ENCODE measurements at regions not wholly inside any gene's neighbourhood (a gene's known extent, or its start where the extent isn't known, plus 50 kb on each side); places are given as distances from the start of the nearest gene placed in this dataset.

DNA sequence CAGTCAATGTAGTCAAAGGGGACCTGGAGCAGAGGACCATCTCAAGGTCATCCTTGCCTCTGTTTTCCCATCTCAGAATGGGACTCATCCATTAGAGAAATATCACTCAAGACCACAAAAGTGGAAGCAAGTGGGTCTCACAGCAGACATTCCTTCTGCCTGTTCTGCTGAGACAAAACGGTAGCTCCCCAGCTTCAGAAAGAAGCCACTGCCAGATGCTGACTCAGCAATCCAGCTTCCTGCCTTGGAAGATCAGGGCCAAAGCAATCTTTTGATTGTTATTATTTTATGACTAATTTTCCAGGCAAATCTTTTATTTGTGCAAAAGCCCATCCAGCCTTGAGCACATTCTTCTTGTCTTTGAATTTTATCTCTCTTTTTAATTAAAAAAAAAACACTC, 86.8 kb downstream of the CCT6B start:
- no peak for DNase-seq

DNA sequence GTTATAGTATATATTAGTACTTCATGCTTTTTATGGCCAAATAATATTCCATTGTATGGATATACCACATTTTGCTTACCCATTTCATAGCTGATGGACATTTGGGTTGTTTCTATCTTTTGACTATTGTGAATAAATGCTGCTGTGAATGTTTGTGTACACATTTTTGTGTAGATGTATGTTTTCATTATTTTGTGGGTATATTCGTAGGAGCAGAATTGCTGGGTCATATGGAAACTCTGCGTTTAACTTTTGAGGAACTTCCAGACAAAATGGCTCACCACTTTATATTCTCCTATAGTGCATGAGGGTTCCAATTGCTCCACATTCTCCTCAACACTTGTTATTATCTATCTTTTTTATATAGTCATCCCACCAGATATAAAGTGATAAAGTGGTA, 88.6 kb downstream of the CCT6B start:
- no peak for DNase-seq

DNA sequence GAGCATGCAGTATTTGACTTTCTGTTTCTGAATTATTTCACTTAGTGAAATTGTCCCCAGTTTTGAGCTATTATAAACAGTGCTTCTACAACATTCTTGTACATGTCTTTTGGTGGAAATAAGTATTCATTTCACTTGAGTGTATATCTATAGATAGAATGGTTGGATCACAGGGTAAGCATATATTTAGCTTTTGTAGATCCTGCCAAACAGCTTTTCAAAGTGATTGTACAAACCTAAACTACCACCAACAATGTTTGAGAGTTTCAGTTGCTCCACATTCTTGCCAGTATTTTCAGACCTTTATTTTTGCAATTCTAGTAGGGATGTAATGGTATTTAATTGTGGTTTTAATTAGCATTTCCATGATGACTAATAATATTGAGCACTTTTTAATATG, 91.6 kb downstream of the CCT6B start:
- DNase-seq: no peak

DNA sequence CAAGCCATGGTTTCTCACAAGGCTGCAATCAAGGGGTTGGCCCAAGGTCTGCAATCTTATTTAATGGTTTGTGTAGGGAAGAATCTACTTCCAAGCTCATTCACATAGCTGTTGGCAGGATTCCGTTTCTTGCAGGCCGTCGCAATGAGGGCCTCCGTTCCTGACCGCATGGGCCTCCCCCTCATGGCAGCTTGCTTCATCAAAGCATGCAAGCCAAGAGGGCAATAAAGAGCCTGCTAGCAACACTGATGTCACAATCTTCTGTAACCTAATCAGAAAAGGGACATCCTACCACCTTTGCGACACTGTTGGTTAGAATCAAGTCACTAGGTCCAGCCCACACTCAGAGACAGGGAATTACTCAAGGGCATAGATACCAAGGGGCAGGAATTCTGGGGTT, 95.5 kb downstream of the CCT6B start:
- no peak for DNase-seq

DNA sequence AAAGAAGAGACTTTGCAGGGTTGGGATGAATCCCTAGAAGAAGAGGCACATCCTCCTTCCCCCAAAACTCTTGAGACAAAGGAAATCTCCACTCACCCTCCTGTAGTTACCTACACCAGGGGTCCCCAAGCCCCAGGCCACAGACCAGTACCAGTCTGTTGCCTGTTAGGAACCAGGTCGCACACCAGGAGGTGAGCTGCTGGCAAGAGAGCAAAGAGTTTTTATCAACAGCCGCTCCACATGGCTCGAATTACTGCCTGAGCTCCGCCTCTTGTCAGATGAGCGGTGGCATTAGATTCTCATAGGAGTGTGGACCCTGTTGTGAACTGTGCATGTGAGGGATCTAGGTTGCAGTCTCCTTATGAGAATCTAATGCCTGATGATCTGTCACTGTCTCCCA, 98.9 kb downstream of the CCT6B start:
- no peak for DNase-seq

DNA sequence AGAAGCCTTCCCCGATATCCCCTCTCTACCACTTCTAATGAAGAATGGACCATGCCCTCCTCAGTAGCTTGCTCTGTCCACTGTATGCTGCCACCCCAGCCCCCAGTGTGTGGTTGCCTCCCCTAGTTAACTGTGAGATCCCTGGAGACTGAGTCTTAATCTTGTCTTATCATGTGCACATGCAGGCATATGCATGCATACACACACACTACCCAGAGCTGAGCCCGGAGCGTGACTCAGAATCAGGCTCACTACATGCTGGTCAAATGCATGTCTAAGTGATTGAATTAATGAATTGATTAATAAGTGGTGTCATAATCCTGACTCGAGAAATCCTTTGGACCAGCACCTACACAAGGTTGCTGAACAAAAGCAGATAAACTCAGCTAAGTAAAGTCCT, 99.4 kb downstream of the CCT6B start:
- no peak for DNase-seq

DNA sequence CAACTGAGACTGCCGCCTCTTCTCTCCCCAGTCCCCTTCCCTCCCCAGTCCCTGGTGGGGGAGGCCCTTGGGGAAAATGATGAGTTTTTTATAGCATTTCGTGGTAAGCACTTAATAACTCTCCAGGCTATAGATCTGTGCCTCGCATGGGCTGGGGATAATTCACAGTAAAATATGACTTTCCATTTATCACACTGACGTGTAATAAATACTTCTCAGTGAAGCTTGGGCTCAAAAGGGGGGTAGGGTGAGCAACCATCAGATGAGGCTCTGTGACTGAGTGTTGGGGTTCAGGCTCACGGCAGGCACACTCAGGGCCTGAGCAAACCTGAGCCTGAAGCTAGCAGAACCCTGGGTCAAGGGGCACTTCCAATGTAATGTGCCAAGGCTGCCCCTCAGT, 101.6 kb downstream of the CCT6B start:
- DNase-seq: no peak

DNA sequence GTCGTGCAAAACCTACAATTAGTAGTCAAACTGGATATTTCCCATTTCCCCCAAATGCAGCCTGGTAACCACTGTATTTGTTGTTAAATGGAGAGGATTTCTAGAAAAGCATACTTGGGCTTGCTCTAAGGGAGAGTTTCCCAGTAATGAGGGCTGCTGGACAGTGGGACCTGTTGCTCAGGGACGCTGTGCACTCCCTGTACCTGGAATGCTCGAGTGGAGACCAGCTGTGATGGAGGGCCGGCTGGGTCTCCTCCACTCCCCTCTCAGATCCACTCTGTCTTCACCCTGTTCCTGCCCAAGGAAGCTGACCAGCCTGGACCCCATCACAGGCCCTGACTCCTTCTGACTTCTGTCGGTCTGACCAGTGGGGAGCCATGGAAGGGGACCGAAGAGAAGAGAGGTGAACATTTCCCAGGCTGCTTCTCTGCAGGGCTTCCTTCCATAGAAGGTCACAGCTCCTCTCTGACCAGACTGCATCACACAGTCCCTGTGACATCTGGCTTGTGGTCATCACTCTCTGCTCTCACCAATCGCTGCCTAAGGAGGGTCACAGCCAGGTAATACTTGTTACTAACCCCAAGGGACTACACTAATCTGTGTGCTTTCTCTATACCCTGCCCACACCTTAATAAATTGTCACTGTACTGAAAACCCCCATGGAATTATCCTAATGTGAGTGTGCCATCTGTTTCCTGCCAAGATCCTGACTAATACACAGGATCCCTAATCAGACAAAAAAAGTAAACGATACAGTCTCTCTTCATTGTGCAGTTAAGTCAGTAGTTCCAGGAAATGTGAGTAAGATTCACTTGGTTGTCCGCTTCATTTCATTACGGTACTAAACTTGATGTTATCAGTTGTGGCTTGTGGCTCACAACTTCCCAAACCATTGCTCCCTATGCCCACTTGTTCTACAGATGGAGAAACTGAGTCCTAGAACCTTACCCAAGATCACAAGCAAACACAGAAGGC, 102.4 kb downstream of the CCT6B start:
- no peak for DNase-seq

DNA sequence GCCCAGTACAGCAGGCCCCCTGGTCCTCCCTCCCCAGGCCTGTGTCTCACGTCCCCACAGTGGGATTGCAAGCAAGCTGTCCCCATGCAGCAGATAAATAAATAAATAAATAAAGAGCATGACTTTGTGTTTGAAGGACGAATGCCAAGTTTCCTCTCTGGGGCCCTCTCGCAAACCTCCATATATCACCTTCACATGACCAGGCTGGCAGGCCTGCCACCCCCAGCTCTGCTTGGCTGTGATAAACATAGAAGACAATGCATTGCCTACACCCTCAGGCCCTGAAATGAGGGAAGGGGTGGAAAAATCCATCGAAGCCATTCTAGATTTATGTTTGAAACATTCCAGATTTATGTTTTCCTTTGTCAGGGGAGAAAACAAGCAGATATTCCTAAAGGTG, 107.3 kb downstream of the CCT6B start:
- no peak for DNase-seq

DNA sequence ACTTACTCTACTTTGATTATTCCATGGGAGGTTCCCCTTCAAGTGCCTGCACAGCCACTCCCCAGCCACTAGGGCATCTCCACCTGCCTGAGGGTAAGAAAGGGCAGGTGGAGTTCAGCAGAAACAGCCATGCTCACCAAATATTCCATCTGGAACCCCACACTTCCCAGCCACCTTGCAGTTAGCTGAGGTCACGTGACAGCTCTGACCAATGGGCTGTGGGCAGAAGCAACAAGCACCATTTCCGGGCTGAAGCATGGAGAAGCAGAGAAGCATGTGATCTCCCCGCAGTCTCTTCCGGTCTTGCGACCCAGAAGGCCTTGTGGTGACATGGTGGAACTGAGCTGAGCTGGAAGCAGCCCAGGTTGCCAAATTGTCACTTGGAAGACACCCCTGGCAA, 108.6 kb downstream of the CCT6B start:
- no peak for DNase-seq

DNA sequence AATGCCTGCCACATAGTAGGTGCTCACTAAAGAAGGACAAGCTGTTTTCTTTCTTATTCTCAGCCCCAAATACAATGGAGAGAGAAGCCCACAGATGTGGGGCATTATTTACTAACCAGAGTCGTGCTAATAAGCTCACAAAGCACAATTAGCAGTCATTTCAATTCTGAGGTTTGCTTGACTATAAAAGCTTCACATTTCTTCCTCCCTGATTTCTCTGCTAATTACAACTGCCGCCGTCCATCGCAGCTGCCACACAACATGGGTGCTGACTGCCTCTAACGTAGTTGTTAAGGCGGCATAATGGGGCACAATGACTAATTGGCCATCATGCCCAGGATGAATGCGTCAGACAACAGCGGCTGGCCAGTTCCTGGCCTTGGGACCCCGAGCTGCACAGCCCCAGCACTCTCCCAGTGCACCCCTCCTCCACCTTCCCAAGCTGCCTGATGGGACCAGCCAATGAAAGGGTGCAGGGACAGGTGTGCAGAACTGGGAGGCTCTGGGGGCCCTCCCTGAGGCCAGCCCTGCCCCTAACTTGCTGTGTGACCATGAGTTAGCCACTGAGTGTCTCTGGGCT, 109.2 kb downstream of the CCT6B start:
- DNase-seq: no peak

DNA sequence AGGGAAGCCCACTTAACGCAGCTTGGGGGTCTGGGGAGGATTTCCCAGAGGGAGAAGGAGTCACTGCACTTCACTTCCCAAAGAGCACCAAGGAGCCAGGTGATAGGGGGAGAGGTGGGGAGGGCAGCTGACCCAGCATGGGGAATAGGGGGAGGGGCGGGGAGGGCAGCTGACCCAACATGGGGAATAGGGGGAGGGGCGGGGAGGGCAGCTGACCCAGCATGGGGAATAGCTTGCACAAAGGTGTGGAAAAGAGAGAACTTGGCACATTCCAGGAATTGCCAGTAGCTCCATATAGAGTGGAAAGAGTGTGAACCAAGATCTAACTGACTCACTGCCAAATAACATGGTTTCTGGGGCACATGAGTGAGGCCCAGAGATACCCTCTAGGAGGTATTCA, 110.3 kb downstream of the CCT6B start:
- no peak for DNase-seq

DNA sequence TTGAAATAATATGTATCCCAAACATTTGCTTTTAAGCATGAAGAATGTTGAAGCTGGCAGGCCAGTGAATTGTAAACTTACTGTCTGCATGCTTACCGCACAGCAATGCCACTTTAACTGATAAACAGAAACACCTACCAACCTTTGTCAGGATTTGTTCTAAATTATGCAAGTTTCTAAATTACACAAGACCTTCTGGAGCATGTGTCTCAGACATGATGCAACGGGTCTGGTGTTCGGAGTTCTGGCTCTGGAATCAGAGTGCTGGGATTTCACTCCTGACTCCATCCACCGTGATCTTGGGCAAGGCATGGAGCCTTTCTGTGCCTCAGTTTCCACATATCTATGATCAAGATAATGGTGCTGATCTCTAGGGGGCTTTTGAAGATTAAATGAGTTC, 111.2 kb downstream of the CCT6B start:
- no peak for DNase-seq

DNA sequence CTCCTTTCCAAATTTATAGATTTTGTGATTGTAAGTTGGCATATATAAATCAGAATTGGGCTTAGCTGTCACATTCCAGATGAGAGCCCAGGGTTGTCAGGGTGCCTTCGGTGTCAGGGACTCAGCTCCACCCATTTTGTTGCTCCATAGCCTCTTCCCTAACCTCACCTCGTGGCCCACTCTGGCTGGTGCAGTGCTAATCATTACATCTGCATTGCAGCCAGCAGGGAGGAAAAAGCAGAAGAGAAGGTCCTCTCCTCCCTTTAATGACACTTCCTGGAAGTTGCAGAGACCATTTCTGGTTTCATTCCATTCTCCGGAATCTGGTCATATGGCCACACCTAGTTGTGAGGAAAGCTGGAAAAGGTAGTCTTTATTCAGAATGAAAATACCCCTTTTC, 113.3 kb downstream of the CCT6B start:
- DNase-seq: no peak

DNA sequence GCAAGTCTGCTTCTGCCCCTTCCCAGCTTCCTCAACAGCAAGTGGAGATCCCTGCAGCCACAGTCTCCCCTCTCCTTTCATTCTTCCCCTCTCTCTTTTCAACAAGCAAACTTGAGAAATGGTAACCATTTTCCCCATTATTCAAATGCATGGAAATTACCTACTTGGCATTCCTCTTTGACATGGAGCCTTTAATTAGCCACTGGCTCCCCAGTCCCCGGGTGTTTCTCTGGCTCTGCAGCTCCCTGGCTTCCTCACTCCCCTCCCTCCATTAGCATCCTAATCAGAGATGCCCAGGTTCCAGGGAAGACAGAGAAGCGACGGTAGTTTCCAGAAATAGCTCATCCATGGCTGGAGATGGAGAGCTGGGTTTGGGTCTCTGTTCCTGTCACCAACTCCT, 116.0 kb downstream of the CCT6B start:
- no peak for DNase-seq

DNA sequence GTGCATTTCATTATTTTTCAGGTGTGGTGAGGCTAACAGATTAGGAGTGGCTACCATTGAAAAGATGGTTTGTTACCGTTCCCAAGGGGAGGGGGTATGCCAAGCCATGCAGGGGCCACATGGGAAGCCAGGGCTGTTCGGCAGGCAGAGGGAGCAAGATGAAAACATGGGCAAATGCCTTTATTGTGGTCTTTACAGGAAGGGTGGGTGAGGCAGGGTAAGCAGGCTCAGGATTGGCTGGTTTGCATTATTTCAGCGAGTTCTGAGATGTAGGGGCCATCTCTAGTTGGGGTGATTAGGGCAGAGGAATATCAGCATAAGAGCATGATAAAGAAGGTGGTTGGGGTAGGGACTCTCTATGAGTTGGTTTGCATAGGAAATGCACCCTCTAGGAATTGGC, 117.6 kb downstream of the CCT6B start:
- DNase-seq: no peak

DNA sequence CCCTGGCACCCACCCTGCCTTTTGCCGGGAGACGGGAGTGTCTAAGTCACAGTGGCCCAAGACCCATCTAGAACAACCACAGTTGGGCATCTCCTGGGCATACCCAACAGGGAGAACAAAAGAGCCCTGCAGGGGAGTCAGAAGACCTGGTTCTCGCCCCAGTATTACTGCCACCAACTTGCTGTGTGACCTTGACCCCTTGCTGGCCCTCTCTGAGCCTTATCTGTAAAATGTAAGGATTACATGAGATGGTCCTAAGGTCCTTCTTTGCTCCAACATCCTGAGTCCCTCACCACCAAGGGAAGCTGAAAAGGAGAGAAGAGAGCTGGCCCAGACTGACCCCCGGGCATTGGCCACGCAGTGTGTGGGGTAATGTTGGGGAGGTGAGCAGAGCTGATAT, 119.0 kb downstream of the CCT6B start:
- DNase-seq: no peak

DNA sequence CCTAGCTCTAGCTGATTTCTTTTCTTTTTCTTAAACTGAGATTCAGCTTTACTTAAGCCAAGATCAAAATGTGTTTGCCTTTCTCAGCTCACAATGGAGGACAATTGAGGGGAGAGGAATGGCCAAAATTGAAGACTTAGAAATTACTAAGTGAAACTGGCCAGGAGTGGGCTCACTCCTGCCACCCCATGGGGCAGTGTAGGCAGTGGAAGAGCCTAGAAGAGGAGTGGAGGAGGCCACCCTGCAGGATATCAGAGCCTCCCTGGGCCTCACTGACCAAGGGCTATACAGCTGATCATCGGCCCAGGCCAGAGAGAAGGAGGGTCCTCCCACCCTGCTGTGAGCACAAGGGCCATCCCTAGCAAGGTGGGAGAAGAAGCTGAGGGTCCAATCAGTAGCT, 119.8 kb downstream of the CCT6B start:
- DNase-seq: no peak

DNA sequence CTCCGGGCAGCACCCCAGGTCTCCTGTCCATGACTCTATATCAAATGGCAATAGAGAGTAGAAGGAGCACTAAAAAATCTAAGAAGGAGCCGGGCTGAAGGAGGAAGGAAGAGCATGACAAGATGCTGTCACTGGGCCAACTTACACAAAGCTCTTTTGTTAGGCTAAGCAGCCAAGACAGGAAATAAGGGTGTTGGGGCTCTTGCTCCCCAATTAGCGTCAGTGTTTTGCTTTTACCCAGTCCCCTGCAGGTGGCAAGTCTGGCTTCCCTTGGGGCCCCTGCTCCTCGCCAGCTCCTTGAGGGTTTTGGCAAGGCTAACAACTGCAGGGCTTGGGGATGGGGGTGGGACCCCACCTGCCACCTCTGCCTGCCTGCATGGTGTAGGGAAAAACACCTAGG, 120.5 kb downstream of the CCT6B start:
- DNase-seq: no peak

DNA sequence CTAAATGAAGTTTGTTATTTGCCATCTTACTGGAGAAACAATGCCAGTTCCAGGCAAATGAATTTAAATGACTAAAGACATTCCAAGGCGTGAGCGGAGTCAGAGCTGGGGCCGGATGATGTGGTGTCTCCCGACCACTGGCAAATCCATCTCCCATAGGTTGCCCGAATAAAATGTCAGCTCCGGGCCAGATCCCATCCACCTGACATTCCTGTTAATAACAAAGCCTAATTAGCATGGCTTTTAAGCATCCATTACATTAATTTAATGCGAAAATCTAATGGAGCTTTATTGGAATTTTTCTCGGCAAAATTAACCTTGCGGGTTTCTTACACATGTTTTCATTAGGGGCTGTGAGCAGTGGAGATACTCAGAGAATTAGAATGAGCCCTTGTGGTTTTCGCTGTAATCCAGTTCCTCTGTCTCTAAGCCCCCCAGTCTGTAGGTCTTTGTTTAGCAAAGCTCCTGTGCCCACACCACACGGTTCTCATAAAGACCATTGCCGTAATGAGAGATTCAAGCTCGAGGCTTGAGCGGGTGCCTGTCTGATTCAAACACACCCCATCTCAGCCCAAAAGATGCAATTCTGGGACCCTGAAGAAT, 123.3 kb downstream of the CCT6B start:
- DNase-seq: no peak

DNA sequence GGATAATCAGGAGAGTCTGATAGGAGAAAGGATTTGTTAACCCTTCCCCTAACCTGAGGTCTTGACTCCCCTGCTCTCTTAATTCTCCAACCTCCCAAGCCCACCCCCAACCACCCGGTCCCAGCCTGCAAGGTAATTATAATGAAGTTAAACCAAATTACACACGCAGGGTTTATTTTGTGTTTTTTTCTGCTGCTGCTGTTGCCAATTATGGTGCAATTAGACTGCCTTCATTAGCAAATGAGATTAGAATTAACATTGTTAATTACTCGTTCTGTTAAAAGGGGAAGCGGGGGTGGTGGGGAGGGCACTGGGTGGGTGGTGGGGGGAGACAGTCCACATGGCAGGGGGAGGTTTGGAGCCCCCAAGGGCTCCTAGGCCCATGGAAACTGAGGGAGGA, 128.9 kb downstream of the CCT6B start:
- DNase-seq: no peak

DNA sequence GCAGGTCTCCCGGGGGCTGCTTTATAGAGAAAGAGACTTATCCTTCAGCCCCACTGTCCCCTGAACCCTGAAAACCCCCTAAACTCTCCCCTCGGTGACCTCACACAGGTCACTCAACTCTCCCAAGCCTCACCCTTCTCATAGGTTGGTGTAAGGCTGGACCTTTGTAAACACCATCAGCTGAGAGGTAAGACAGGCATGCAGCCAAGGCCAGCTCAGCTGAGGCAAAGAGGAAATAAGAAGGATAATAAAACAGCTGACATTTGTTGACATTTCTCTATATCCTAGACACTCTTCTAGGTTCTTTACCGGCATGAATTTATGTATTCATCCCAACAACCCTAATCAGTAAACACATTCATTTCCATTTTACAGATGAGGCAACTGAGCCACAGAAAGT, 134.3 kb downstream of the CCT6B start:
- no peak for DNase-seq

DNA sequence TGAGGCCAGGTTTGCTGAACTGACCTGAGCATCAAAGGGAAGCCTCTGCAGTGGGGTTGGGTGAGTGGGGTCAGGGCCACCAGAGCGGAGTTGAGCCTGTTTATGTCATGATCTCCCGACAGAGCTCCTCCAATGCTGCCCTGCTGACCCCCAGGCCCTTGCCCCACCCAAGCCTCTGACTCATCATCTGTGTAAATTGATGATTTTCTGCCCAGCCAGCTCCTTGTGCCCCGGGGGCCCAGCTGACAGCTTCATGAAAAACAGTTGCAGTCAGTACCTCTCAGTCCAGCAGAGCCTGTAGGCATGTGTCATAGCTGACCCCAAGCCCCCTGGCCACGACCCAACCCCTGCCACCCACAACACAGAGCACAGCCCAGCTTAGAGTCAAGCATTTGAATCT, 134.9 kb downstream of the CCT6B start:
- DNase-seq: no peak

Measured in muscle of arm (tissue), 1 donor.